GM08714 (cell line): ENCODE measurements at regions not wholly inside any gene's neighbourhood (a gene's known extent, or its start where the extent isn't known, plus 50 kb on each side); places are given as distances from the start of the nearest gene placed in this dataset.
"Not testable (repeated sequence)": the region's sequence is repeated elsewhere in the genome, so short reads cannot be mapped to it uniquely, and the experiment has no call there.

Experiments used
- H3K4me3 ChIP-seq: fragments of 200-500 bp; sonication (Bioruptor generic); 2 replicates; pipeline ENCODE4 v1.5.1; 2014; ENCODE audit warnings: mild to moderate bottlenecking, low read length, inconsistent platforms
- ZNF274 ChIP-seq: IDR thresholded peaks from 2 replicates; pipeline ENCODE4 v1.6.1; 2012; ENCODE audit warnings: mild to moderate bottlenecking, low read depth, low read length

DNA sequence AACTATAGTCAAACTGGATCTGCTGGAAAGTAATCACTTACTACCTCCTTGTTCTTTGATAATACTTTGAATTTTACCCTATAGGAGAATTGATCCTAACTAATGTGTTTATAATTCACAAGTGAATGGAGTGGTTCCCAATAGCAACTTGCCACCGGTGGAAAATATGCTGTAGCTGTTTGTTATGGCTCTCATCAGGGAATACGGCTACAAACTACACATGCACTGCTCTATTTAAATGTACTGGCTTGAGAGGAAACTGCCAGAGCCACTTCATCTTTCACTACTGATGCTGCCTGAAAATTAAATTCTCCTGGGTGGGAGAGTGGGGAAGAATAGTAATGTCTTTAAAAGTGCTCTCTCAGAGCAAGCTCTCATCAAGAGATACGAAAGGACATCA, 448.5 kb upstream of the GRAMD2B start:
- TF ChIP-seq ZNF274, result no peak
- no peak overlapping the region for H3K4me3 ChIP-seq

DNA sequence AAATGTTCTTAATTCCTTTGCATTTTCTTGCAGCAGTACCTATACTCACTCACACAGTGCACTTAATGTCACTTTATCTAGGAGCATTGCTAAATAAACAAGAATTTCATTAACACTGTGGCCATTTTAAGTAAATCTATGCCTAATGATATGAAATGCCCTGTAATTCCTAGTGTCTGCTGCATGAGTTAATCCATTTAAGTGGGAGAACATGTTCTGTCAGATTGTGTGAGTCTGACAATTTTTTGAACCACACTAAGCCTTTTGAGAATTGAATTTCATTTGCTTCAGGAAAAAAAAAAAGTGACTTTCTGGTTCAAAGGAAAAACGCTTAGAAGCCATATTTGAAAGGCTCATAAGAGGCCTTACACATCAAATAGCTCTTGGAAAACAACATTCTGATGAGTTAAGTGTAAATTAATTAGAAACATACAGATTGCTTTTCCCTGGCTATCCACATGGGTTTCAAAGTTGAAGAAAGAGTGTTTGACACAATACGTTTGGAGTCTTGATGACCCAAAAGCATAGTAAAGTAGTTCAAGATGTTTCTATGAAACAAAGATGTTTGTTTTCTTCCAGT, 446.7 kb upstream of the GRAMD2B start:
- H3K4me3 ChIP-seq, result no peak overlapping the region

DNA sequence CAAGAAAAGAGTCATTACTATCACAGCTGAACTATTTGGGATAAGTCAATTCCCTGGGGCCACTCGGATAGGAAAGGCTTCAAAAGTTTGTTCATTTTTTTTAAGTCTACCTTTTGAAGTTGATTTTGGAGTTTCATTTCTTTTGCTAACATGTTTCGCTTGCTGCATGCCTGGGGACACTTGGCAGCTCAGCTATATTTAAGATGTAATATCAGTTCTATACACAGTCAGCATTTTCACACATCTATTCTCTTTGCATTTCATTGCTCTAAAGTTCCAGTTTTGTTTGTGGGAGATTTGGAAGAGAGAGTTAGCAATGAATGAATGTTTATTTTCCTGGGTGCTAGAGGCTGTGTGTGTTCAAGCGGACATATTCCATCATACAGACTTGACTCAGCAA, 445.2 kb upstream of the GRAMD2B start:
- no peak for TF ChIP-seq ZNF274
- no peak overlapping the region for H3K4me3 ChIP-seq

More for the DNA sequence above, 446.7 kb upstream of the GRAMD2B start:
- TF ChIP-seq ZNF274, result no peak

DNA sequence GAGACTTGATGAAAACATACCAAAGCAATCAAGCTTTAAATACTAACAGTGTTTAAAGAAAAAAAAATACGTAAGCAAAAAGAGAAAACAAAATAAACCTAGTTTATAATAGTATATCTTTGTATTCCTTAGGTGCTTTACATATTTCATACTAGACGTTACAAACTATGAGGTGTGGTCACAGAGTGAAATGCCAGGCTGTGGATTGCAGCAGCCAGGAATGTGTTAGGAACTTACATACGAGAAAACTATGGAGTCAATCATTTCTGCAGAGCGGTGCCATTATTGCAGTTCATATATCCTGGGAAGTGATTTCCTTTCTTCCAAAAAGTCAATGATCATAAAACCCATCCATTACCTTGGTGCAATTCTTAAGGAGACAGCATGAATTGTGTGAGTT, 443.6 kb upstream of the GRAMD2B start:
- H3K4me3 ChIP-seq, result no peak overlapping the region
- TF ChIP-seq ZNF274, result no peak

DNA sequence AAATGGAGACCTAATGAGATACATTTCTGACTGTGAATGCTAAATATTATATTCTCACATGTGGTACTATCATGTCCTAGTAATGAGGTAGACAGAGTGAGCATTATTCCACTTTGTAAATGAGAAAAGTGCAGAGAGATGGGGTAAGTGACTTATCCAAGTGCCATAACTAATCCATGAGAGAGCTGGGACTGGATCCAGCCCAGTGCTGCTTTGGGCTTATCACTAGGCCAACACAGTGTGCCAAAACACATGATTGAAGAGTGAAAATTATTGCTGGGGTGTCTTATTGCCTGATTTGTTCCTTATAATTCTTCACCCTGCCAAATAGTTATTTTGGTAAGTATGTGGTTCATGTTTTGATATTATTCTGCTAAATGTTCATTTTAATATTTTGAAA, 442.2 kb upstream of the GRAMD2B start:
- TF ChIP-seq ZNF274, result no peak
- no peak overlapping the region for H3K4me3 ChIP-seq

DNA sequence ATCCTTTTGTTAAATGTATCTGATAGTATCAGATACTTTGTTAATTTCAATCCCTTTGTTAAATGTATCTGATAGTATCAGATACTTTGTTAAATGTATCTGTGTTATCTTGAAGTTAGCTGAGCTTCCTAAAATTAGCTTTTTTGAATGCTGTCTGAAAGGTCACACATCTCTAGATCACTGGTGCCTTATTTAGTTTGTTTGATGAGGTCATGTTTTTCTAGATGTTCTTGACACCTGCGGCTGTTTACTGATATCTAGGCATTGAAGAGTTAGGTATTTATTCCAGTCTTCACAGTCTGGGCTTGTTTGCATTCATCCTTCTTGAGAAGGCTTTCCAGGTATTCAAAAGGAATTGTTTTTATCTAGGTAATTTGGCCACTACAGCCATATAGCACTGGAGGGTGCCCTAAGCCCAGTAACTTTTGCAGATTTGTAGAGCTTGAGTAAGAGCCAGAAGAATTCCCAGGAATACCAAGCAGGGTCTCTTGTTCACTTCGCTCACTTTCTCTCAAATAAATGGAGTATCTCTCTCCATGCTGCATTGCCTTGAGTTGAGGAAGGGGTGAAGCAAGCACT, 435.4 kb upstream of the GRAMD2B start:
- TF ChIP-seq ZNF274, result no peak
- no peak overlapping the region for H3K4me3 ChIP-seq

DNA sequence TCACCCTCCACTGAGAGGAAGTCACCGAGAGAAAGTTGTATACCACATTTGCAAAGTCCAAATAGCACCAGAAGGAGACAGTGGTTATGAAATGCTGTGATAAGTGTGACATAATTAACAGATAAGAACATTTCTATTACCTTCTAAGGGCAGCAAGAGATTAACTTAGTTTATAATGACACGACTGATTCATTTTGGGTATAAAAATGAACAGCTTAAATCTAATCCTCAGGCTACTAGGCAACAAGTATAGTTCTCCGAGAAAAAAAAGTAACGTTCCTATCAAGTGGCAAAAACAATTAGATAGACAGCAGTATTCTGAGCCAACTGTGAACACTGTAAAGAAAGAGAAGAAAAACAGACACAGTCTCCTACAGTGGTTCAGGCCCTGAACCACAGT, 431.2 kb upstream of the GRAMD2B start:
- TF ChIP-seq ZNF274, result no peak
- H3K4me3 ChIP-seq, result no peak overlapping the region

DNA sequence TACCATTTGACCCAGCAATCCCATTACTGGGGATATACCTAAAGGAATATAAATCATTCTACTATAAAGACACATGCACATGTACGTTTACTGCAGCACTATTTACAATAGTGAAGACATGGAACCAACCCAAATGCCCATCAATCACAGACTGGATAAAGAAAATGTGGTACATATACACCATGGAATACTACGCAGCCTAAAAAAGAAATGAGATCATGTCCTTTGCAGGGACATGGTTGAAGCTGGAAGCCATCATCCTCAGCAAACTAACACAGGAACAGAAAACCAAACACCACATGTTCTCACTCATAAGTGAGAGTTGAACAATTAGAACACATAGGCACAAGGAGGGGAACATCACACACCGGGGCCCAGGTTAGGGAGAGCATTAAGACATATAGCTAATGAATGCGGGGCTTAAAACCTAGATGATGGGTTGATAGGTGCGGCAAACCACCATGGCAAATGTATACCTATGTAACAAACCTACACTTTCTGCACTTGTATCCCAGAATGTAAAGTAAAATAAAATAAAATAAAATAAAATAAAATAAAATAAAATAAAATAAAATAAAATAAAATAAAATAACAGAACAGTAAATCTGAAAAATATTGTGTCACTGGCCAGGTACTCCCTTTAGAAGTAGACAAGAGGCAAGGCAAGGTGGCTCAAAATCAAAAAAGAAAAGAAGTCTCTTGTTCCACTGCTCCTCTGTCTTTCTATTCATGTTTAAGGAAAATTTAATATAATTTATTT, 423.8 kb upstream of the GRAMD2B start:
- H3K4me3 ChIP-seq, result not testable (repeated sequence)

DNA sequence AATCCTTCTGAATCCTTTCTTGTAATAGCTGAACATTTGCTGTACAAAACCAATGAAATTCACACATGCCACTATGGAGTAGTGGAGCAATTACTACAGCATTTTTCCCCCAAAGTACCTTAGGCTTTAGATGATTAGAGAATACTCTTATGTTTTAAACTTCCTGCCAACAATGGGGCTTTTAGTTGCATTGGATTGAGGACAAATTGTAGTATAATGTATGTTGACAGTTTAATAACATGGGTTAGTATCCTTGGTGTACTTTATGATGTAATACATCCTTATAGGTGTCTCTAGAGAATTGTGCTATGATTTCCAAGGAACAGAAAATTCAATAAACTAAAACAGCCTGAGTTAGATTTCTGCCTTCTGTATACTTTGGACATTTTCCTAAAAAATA, 422.7 kb upstream of the GRAMD2B start:
- TF ChIP-seq ZNF274, result no peak
- H3K4me3 ChIP-seq, result no peak overlapping the region

DNA sequence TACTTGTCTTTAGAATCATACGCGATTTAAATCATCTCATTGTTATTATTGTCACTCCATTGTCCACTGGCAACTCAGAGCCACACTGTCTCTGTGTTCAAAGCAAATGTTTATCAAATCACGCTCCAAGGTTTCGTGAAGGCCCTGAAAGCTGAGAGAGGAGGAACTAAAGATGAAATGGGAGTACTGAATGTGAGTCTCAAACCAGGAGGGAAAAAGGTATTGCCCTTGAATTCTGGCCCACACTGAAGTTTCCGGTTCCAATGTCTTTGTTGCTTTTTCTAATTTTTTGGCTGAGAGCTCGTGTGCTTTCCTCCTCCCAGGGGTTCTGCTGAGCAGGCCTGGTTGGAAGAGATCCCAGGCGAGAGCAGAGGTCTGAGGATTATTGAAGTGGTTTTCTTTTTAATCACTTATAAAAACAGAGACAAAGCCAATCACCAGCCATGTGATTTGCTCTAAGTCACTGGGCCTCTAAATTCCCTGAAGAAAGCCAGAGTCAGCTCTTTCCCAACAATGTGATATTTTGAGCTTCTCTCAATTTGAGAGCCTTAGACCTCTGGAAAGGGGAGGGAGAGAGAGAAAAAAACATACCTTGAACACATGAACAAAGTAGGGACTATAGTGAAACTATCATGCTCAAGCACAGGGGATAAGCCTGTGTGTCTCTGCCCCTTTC, 420.8 kb upstream of the GRAMD2B start:
- no peak for TF ChIP-seq ZNF274
- no peak overlapping the region for H3K4me3 ChIP-seq

DNA sequence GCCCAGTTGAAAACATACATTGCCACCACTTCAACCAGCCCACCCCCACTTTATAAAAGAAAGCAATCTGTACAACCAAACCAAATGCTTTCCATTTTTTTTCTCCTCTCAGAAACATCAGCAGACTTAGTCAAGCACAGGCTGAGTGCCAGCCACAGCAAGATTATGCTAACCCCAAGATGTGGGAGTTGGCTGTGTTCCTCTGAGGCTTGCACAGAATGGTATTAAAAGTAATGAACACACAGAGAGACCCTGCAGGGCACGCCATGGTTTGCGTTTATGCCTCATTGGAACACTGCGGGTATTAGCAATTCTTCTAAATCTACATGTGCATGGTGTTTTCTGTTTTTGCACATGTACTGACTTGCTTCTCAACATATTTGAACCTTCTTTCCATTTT, 419.9 kb upstream of the GRAMD2B start:
- no peak for TF ChIP-seq ZNF274
- no peak overlapping the region for H3K4me3 ChIP-seq

DNA sequence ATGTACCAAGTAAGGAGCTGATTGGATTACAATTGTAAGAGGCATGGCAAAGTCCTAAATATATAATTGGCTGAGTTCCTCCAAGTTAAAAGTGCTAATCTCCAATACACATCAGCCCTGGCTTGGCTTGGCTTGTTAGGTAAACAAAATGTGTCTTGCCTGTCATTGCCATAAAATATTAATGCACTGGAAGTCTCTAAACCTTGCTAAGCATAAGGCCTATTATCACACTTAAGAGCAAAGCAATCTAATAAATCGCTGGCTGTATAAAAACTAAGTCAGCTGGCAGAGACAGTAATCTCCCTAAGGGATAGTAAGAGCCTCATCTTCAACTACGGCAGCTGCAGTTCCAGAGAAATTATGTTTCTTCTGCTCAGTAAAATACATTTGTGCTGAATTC, 418.6 kb upstream of the GRAMD2B start:
- no peak overlapping the region for H3K4me3 ChIP-seq
- no peak for TF ChIP-seq ZNF274

DNA sequence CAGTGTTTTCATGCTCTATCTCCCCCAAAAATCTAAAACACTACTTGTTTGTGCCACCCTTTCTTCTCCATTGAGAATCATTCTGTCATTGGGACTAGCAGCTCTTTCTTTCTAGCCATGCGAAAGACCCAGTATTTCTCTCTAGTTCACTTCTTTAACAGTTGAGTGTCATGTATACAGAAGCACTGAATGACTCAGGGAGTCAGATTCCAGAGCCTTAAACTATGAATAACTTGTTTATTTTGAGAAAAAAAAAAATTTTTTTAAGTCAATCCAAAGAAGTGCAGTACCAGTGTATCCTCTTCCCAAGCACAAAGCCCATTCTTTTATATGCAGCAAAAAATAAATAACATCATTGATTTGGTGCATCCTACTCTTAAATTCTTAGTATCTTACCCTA, 415.4 kb upstream of the GRAMD2B start:
- no peak overlapping the region for H3K4me3 ChIP-seq

DNA sequence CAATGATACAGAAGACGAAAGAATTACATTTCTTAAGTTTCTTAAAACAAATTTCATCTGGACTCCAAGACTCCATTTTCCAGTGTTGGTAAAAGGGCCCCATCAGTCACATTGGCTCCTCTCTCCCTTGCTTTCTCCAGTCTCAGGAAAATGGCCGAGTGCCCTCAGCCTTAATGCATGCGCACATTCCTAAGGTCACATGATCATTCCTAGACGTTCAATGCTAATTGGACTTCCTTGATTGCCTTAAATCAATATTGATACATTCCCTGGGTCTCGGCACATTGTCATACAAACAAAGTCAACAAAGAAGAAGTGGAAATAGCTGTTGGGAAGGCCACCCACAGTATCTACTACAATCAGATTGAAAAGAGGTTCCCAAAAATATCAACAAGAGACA, 413.6 kb upstream of the GRAMD2B start:
- TF ChIP-seq ZNF274, result no peak
- H3K4me3 ChIP-seq, result no peak overlapping the region

More for the DNA sequence above, 415.4 kb upstream of the GRAMD2B start:
- TF ChIP-seq ZNF274, result no peak

DNA sequence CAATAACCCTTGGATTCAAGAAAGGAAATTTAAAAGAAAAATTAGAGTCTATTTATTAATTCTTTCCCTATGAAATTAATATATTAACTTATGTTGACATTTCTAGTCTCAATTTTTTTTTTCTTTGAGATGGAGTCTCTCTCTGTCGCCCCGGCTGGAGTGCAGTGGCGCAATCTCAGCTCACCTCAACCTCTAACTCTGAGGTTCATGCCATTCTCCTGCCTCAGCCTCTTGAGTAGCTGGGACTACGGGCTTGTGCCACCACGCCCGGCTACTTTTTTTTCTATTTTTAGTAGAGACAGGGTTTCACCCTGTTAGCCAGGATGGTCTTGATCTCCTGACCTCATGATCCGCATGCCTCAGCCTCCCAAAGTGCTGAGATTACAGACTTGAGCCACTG, 411.7 kb upstream of the GRAMD2B start:
- H3K4me3 ChIP-seq, result not testable (repeated sequence)

DNA sequence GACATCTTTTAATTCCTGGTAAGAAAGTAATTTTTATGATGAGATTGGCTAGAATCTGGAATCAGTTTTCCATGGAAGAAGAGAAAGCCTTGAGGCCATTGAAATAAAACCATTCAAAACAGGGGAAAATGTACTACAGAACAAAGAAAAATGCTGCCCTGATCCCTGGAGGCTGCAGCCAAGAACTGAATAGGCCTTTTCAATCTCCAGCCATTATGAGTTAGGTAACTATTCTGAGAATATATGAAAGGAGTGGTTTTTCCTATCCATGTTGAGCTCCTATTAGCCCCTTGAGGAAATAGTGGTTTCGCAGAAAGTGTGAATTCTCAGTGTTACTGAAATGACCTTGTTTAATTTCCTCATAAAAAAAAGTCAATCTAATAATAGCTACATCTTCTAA, 408.5 kb upstream of the GRAMD2B start:
- TF ChIP-seq ZNF274, result no peak
- H3K4me3 ChIP-seq, result no peak overlapping the region
